AG09319 (cell line): ENCODE measurements at regions not wholly inside any gene's neighbourhood (a gene's known extent, or its start where the extent isn't known, plus 50 kb on each side); places are given as distances from the start of the nearest gene placed in this dataset.

Experiments
- DNase-seq: peaks from one replicate; pipeline ENCODE4 v3.0.0-alpha.2; 2010; ENCODE audit warnings: low read depth; ENCODE audit errors: extremely low read depth
- CTCF ChIP-seq: IDR thresholded peaks from 2 replicates; pipeline ENCODE4 v1.5.1; 2011; ENCODE audit warnings: low read depth, mild to moderate bottlenecking, inconsistent platforms, low read length, moderate library complexity

GRCh38 chr21:28455253-28455600, 537.5 kb downstream of the LTN1 start:
- TF ChIP-seq CTCF: no peak
- no peak for DNase-seq

- no peak for TF ChIP-seq CTCF
- DNase-seq: no peak
These were observed 538.0 kb downstream of the LTN1 start for GRCh38 chr21:28454564-28455252.

- DNase-seq: no peak
- TF ChIP-seq CTCF: no peak
These were observed 545.2 kb downstream of the LTN1 start for GRCh38 chr21:28447462-28447861.

GRCh38 chr21:28445141-28445830, 547.4 kb downstream of the LTN1 start:
- TF ChIP-seq CTCF: no peak
- no peak for DNase-seq

DNA sequence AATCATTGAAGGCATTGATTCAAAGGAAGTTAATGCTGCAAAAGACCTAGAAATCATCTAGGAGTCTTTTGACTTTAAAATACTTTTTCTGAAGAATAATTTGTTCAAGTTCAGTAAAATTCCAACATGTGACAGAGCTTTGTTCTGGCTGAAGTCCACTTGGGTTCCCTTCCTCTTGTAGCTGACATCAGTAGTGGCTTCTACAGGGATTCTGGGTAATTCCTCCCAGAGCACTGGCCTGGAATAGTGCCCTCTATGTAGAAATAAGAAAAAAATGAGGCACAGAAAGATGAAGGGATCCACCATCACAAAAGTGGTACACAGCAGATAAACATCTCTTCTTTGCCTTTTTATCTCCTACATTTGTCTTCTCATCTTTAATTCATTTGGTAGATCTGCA, 548.1 kb downstream of the LTN1 start:
- TF ChIP-seq CTCF: no peak
- no peak for DNase-seq

GRCh38 chr21:28444111-28444510, 548.6 kb downstream of the LTN1 start:
- no peak for DNase-seq
- no peak for TF ChIP-seq CTCF

DNA sequence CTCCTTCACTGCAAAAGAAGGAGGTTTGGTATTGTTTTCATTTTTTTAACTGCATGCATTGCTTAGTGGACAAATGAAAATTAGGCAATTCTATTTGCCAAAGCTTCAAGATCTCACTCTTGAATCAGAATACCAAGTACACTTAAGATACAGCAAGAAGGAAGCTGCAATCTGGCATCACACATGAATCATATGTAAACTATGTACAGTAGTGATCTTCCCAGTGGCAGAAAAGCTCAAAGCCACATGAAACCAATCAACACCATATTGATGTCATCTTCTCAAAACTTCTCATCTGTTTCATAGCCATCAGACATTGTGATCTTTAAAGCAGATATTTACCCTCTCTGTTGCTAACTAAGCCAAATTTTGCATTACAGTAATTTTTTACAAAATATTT, 550.1 kb downstream of the LTN1 start:
- TF ChIP-seq CTCF: no peak
- no peak for DNase-seq
